ENCODE measurements at regions not wholly inside any gene's neighbourhood (a gene's known extent, or its start where the extent isn't known, plus 50 kb on each side); places are given as distances from the start of the nearest gene placed in this dataset.

DNA sequence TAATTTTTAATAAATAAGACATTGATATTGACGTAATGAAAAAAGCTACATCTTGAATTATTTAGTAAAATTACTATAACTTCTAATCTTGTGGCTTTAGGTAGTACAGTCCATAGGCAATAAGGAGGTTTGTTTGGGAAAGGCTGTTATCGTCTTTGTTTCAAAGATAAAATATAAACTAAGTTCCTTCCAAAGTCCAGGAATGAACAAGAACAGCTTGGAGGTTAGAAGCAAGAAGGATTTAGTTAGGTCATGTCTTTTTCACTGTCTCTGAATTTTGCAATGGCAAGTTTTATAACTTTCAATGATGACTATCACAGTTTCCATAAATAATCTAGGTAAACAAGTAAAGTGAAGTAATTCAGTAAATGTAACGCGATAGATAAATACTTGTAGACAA is 106.9 kb upstream of the OLFM3 start:
- TF ChIP-seq CTCF (IDR thresholded peaks at IDR 0.05; ENCODE audit: borderline replicate concordance, control extremely low read depth, extremely low read depth, insufficient read depth, missing control alignments) = no peak
- in situ Hi-C loops (cut with MboI; ENCODE audit: low sequenced_read_pairs, unreplicated experiment) = no loop called here
- no peak for DNase-seq (ENCODE audit: low spot score)

GRCh38 chr1:102102276-102102780 is 105.6 kb upstream of the OLFM3 start:
- no peak for TF ChIP-seq CTCF (IDR thresholded peaks at IDR 0.05; ENCODE audit: borderline replicate concordance, control extremely low read depth, extremely low read depth, insufficient read depth, missing control alignments)
- DNase-seq (ENCODE audit: low spot score) = no peak
- in situ Hi-C loops (cut with MboI; ENCODE audit: low sequenced_read_pairs, unreplicated experiment) = no loop called here

DNA sequence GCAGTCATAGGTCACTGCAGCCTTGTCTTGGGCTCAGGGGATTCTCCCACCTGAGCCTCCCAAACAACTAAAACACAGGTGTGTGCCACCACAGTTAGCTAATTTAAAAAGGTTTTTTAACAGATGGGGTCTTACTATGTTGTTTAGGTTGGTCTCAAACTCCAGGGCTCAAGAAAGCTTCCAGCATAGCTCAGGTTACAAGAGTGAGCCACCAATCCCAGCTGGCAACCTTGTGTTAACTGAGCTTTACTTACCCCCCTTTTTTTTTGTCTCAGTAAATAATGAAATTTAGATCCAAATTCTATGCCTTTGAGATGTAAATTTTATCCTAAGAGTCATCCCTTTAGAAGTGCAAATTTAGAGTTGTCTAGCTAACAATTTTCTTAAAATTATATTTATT is 103.9 kb upstream of the OLFM3 start:
- TF ChIP-seq CTCF (IDR thresholded peaks at IDR 0.05; ENCODE audit: borderline replicate concordance, control extremely low read depth, extremely low read depth, insufficient read depth, missing control alignments) = no peak
- in situ Hi-C loops (cut with MboI; ENCODE audit: low sequenced_read_pairs, unreplicated experiment) = no loop called here
- DNase-seq (ENCODE audit: low spot score) = no peak

DNA sequence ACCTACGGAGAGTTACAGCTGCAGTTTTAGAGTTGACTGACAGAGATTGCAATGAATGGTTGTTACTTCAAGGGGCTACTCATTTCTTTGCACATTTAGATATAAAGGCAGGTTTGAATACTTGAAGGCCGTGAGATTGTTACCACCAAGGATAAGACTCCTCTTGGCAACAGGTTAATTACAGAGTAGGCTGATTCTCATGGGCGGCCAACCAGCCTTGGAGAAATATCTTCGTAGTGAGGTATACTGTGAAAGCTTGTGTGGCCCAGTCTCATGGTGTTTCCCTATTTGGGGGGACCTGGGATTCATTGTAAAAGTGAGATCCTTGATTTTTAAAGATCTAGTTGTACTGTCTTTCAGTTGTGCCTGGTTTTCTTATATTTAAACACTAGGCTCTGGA is 103.2 kb upstream of the OLFM3 start:
- in situ Hi-C loops (cut with MboI; ENCODE audit: low sequenced_read_pairs, unreplicated experiment) = no loop called here
- DNase-seq (ENCODE audit: low spot score) = no peak
- TF ChIP-seq CTCF (IDR thresholded peaks at IDR 0.05; ENCODE audit: borderline replicate concordance, control extremely low read depth, extremely low read depth, insufficient read depth, missing control alignments) = no peak

GRCh38 chr1:102098536-102098935 is 101.8 kb upstream of the OLFM3 start:
- no peak for TF ChIP-seq CTCF (IDR thresholded peaks at IDR 0.05; ENCODE audit: borderline replicate concordance, control extremely low read depth, extremely low read depth, insufficient read depth, missing control alignments)
- in situ Hi-C loops (cut with MboI; ENCODE audit: low sequenced_read_pairs, unreplicated experiment) = no loop called here
- DNase-seq (ENCODE audit: low spot score) = no peak

GRCh38 chr1:102098081-102098480 is 101.4 kb upstream of the OLFM3 start:
- in situ Hi-C loops (cut with MboI; ENCODE audit: low sequenced_read_pairs, unreplicated experiment) = no loop called here
- DNase-seq (ENCODE audit: low spot score) = no peak
- no peak for TF ChIP-seq CTCF (IDR thresholded peaks at IDR 0.05; ENCODE audit: borderline replicate concordance, control extremely low read depth, extremely low read depth, insufficient read depth, missing control alignments)

GRCh38 chr1:102097451-102097850 is 100.7 kb upstream of the OLFM3 start:
- DNase-seq (ENCODE audit: low spot score) = no peak
- TF ChIP-seq CTCF (IDR thresholded peaks at IDR 0.05; ENCODE audit: borderline replicate concordance, control extremely low read depth, extremely low read depth, insufficient read depth, missing control alignments) = no peak
- in situ Hi-C loops (cut with MboI; ENCODE audit: low sequenced_read_pairs, unreplicated experiment) = no loop called here
